HepG2 (cell line): ENCODE measurements at regions not wholly inside any gene's neighbourhood (a gene's known extent, or its start where the extent isn't known, plus 50 kb on each side); places are given as distances from the start of the nearest gene placed in this dataset.

Source experiments
- ATAC-seq: fragments of 200-7000 bp; cut with Tn5 transposase; 3 replicates; pipeline ENCODE4 v1.9.1; 2020; ENCODE audit warnings: mild to moderate bottlenecking, moderate library complexity
- BruUV-seq: library from RNA; stranded (reverse); fragments of 400-500 nt; replicated peaks from 2 replicates; lab custom pipeline; 2021; lab: Mats Ljungman, UMichigan
- CTCF ChIA-PET: fragments of 300-600 bp; formaldehyde crosslinking; extraction: SDS; loops from one replicate; lab custom pipeline; 2021; ENCODE audit warnings: low total read pairs, inconsistent platforms, low intra/inter-chr PET ratio; lab: Yijun Ruan, JAX
- POLR2A ChIA-PET: fragments of 350-600 bp; sonication (Branson Sonifier 250); formaldehyde crosslinking; loops from one replicate; lab custom pipeline; 2020; ENCODE audit warnings: antibody characterized with exemption, inconsistent platforms; lab: Yijun Ruan, JAX
- DNase-seq: peaks from one replicate; pipeline ENCODE4 v3.0.0-alpha.2; 2015; ENCODE audit warnings: low spot score
- FAIRE-seq: peaks from 3 replicates; lab custom pipeline; 2011; peaks lifted over from hg19 to GRCh38; lab: Jason Lieb, UNC
- H2AFZ ChIP-seq: one replicate; pipeline ENCODE4 v1.6.1; 2011; ENCODE audit warnings: low read length, inconsistent platforms
- H3K27ac ChIP-seq: fragments of 300-600 bp; 3 replicates; pipeline ENCODE4 v1.8.0; 2011; ENCODE audit warnings: mixed run types, mild to moderate bottlenecking, mixed read lengths, low read length, inconsistent platforms; ENCODE audit not compliant: insufficient read depth; ENCODE audit errors: extremely low read length
- H3K27me3 ChIP-seq, 2 experiments: fragments of 200-600 bp in 1 of 2; 2 replicates in 1 of 2; 3 replicates in 1 of 2; pipeline versions ENCODE4 v1.6.0 to v1.8.0; 2011; ENCODE audit warnings: low read length in 2 of 2, mild to moderate bottlenecking in 2 of 2, moderate library complexity in 2 of 2, inconsistent platforms in 1 of 2; ENCODE audit not compliant: insufficient read depth in 2 of 2, control insufficient read depth in 1 of 2
- H3K36me3 ChIP-seq, 2 experiments: fragments of 200-600 bp in 1 of 2; replicated peaks in 1 of 2; 2 replicates in 1 of 2; 3 replicates in 1 of 2; pipeline versions ENCODE4 v1.5.1 to v1.8.0; 2011; ENCODE audit warnings: low read length in 2 of 2, inconsistent platforms in 1 of 2; ENCODE audit not compliant: insufficient read depth in 2 of 2, control insufficient read depth in 1 of 2
- H3K4me1 ChIP-seq: 2 replicates; pipeline ENCODE4 v1.5.1; 2012; ENCODE audit warnings: low read length, inconsistent platforms; ENCODE audit not compliant: insufficient read depth
- H3K4me2 ChIP-seq: 2 replicates; pipeline ENCODE4 v1.6.0; 2011; ENCODE audit warnings: low read depth, low read length, inconsistent platforms
- H3K4me3 ChIP-seq, 3 experiments: fragments of 200-600 bp in 1 of 3; sonication (generic), shearing (Covaris generic) in 1 of 3; replicated peaks in 1 of 3; 2 replicates each; pipeline ENCODE4 v1.5.1; 2011 to 2016; ENCODE audit warnings: low read length in 3 of 3, inconsistent platforms in 2 of 3, low read depth in 2 of 3, mild to moderate bottlenecking in 2 of 3, control low read depth in 1 of 3, mixed read lengths in 1 of 3; ENCODE audit not compliant: insufficient read depth in 1 of 3
- H3K79me2 ChIP-seq: one replicate; pipeline ENCODE4 v1.6.1; 2011; ENCODE audit warnings: low read length, inconsistent platforms; ENCODE audit not compliant: insufficient read depth
- H3K9ac ChIP-seq: 2 replicates; pipeline ENCODE4 v1.6.0; 2011; ENCODE audit warnings: mild to moderate bottlenecking, low read depth, low read length, inconsistent platforms; ENCODE audit not compliant: insufficient read depth
- H3K9me3 ChIP-seq: 2 replicates; pipeline ENCODE4 v1.5.1; 2012; ENCODE audit warnings: mild to moderate bottlenecking, low read length
- H4K20me1 ChIP-seq: 2 replicates; pipeline ENCODE4 v1.6.0; 2011; ENCODE audit warnings: inconsistent platforms, mild to moderate bottlenecking, low read length, moderate library complexity; ENCODE audit not compliant: insufficient read depth
- ARID2 ChIP-seq: sonication (generic); formaldehyde crosslinking; IDR thresholded peaks from 2 replicates; pipeline ENCODE4 v1.8.1; 2022; ENCODE audit warnings: mild to moderate bottlenecking, missing genetic modification reagents, borderline replicate concordance
- BRCA1 ChIP-seq: sonication (generic); formaldehyde crosslinking; IDR thresholded peaks from 2 replicates; pipeline ENCODE4 v1.4.0; 2020; ENCODE audit warnings: missing genetic modification reagents
- KAT2B ChIP-seq: fragments of 150-350 bp; IDR thresholded peaks from 2 replicates; pipeline ENCODE4 v1.6.1; 2014; ENCODE audit warnings: low read depth, low read length, borderline replicate concordance
- MIER3 ChIP-seq: IDR thresholded peaks from 2 replicates; pipeline ENCODE4 v1.6.1; 2016; ENCODE audit warnings: missing compliant biosample characterization, borderline replicate concordance
- MLLT10 ChIP-seq: sonication (generic); formaldehyde crosslinking; IDR thresholded peaks from 2 replicates; pipeline ENCODE4 v1.4.0; 2020; ENCODE audit warnings: missing genetic modification reagents
- SIX4 ChIP-seq: sonication (generic); formaldehyde crosslinking; IDR thresholded peaks from 2 replicates; pipeline ENCODE4 v1.4.0; 2020; ENCODE audit warnings: missing genetic modification reagents
- SSRP1 ChIP-seq: IDR thresholded peaks from 2 replicates; pipeline ENCODE4 v1.6.1; 2016; ENCODE audit warnings: control low read depth
- TSC22D2 ChIP-seq: sonication (generic); formaldehyde crosslinking; IDR thresholded peaks from 2 replicates; pipeline ENCODE4 v1.5.1; 2020; ENCODE audit warnings: missing genetic modification reagents, mild to moderate bottlenecking, borderline replicate concordance
- ZEB1 ChIP-seq: IDR thresholded peaks from 2 replicates; pipeline ENCODE4 v1.6.1; 2012; ENCODE audit warnings: mild to moderate bottlenecking, low read depth, inconsistent platforms; ENCODE audit not compliant: insufficient replicate concordance
- ZNF441 ChIP-seq: sonication (generic); formaldehyde crosslinking; IDR thresholded peaks from 2 replicates; pipeline ENCODE4 v1.7.0; 2021; ENCODE audit warnings: missing genetic modification reagents, borderline replicate concordance
- ZNF609 ChIP-seq: sonication (generic); formaldehyde crosslinking; IDR thresholded peaks from 2 replicates; pipeline ENCODE4 v1.4.0; 2020; ENCODE audit warnings: mild to moderate bottlenecking, missing genetic modification reagents, borderline replicate concordance
- ZNF839 ChIP-seq: sonication (generic); formaldehyde crosslinking; IDR thresholded peaks from 2 replicates; pipeline ENCODE4 v1.4.0; 2020; ENCODE audit warnings: missing genetic modification reagents, mild to moderate bottlenecking, borderline replicate concordance
- WGBS: methylation state at CpG from one replicate; pipeline ENCODE4 v1.1.6; 2017; ENCODE audit warnings: low lambda C conversion rate; 5-methylcytosine and 5-hydroxymethylcytosine counted together
- in situ Hi-C: cut with HindIII; loops from 2 replicates; pipeline ENCODE4 v1.10.0; 2017; ENCODE audit warnings: low pct_unique_long_range_greater_than_20kb; ENCODE audit not compliant: extremely low pct_ligation_motif_present
- intact Hi-C: fragments of 100-400 bp; cut with micrococcal nuclease; formaldehyde crosslinking; loops from one replicate; pipeline ENCODE4 v1.10.0; 2022; ENCODE audit not compliant: unreplicated experiment

GRCh38 chr20:55014766-55015165 is 539.4 kb downstream of the DOK5 start:
- H3K27me3 ChIP-seq, result no peaks in the 10 kb centered on the region
- no peak for ATAC-seq
- no peak overlapping the region for H3K4me2 ChIP-seq
- CTCF ChIA-PET, result no interaction called here
- no TSS peak for BruUV-seq
- in situ Hi-C loops, result no loop called here
- H2AFZ ChIP-seq, result no peak overlapping the region
- no peaks in the 10 kb centered on the region for H4K20me1 ChIP-seq
- 5% methylated on average over 4 of the region's 4 CpGs for WGBS
- TF ChIP-seq ZEB1, result no peak
- TF ChIP-seq, all 625 proteins: peak for 0
- intact Hi-C loops, result loop anchor here (5.0 kb wide), 1 partner anchor 1108 kb away; no protein-coding TSS in a partner anchor
- no peak for FAIRE-seq
- H3K4me1 ChIP-seq, result no peaks in the 10 kb centered on the region
- H3K36me3 ChIP-seq, result no peaks in the 10 kb centered on the region
- DNase-seq, result no peak
- H3K9me3 ChIP-seq, result peaks cover 65% of the 10 kb centered on the region
- no peak overlapping the region for H3K27ac ChIP-seq
- no peaks in the 10 kb centered on the region for H3K79me2 ChIP-seq
- POLR2A ChIA-PET, result no interaction called here
- H3K4me3 ChIP-seq, result no peak overlapping the region
- H3K9ac ChIP-seq, result no peak overlapping the region

- ATAC-seq, result no peak
- ChIA-PET CTCF (no interaction called here), POLR2A (no interaction called here)
- 47% methylated on average over 1 of the region's 1 CpG for WGBS
- no peak for DNase-seq
- Histone ChIP-seq H3K27me3 (no peaks in the 10 kb centered on the region), H3K36me3 (no peaks in the 10 kb centered on the region), H3K27ac (no peak overlapping the region), H2AFZ (no peak overlapping the region), H4K20me1 (no peaks in the 10 kb centered on the region), H3K4me3 (no peak overlapping the region), H3K4me2 (no peak overlapping the region), H3K9ac (no peak overlapping the region), H3K4me1 (no peaks in the 10 kb centered on the region), H3K9me3 (peaks cover 77% of the 10 kb centered on the region), H3K79me2 (no peaks in the 10 kb centered on the region)
- intact Hi-C loops (loop anchor here (5.0 kb wide), 1 partner anchor 1112 kb away; no protein-coding TSS in a partner anchor), in situ Hi-C loops (no loop called here)
- no peak for FAIRE-seq
- BruUV-seq, result no TSS peak
- no peak for TF ChIP-seq SIX4 (CRISPR knock-in tag)
- no peak for TF ChIP-seq TSC22D2 (CRISPR knock-in tag)
- no peak for TF ChIP-seq BRCA1 (CRISPR knock-in tag)
- TF ChIP-seq ZNF441 (CRISPR knock-in tag), result no peak
- no peak for TF ChIP-seq ARID2
- TF ChIP-seq ZNF839 (CRISPR knock-in tag), result no peak
- TF ChIP-seq MLLT10 (CRISPR knock-in tag), result no peak
- TF ChIP-seq SSRP1 (CRISPR knock-in tag), result no peak
- no peak for TF ChIP-seq MIER3 (CRISPR knock-in tag)
- no peak for TF ChIP-seq KAT2B
- TF ChIP-seq ZNF609 (CRISPR knock-in tag), result no peak
Measured at GRCh38 chr20:55010761-55011160, 535.4 kb downstream of the DOK5 start.
